IMR-90 (cell line): ENCODE measurements at regions not wholly inside any gene's neighbourhood (a gene's known extent, or its start where the extent isn't known, plus 50 kb on each side); places are given as distances from the start of the nearest gene placed in this dataset.

Experiments used
- ATAC-seq: fragments of 200-7000 bp; cut with Tn5 transposase; 2 replicates; pipeline ENCODE4 v1.9.1; 2020; ENCODE audit warnings: low read depth, mild to moderate bottlenecking, moderate library complexity
- BruUV-seq: library from RNA; stranded (reverse); fragments of 400-500 nt; replicated peaks from 2 replicates; lab custom pipeline; 2021; lab: Mats Ljungman, UMichigan
- CTCF ChIA-PET: fragments of 300-600 bp; formaldehyde crosslinking; extraction: SDS; loops from one replicate; lab custom pipeline; 2021; ENCODE audit warnings: antibody characterized with exemption; lab: Yijun Ruan, JAX
- POLR2A ChIA-PET: fragments of 300-600 bp; sonication (Branson Sonifier 250); formaldehyde crosslinking; loops from one replicate; lab custom pipeline; 2022; ENCODE audit warnings: antibody characterized with exemption; ENCODE audit not compliant: unreplicated experiment; lab: Charles Lee
- DNase-seq: peaks from one replicate; pipeline ENCODE4 v3.0.0; 2013
- H2AFZ ChIP-seq: replicated peaks from 2 replicates; pipeline ENCODE3; 2013; ENCODE audit warnings: low read length, mild to moderate bottlenecking; ENCODE audit not compliant: poor library complexity
- H2AK5ac ChIP-seq: 2 replicates; pipeline ENCODE4 v1.6.1; 2013; ENCODE audit warnings: low read depth, low read length, inconsistent platforms
- H2AK9ac ChIP-seq: replicated peaks from 2 replicates; pipeline ENCODE3; 2013; ENCODE audit warnings: mild to moderate bottlenecking, low read depth, low read length, moderate library complexity; ENCODE audit not compliant: poor library complexity
- H2BK120ac ChIP-seq: 2 replicates; pipeline ENCODE4 v1.6.1; 2013; ENCODE audit warnings: low read depth, low read length, inconsistent platforms
- H2BK15ac ChIP-seq: 3 replicates; pipeline ENCODE4 v1.6.1; 2013; ENCODE audit warnings: low read depth, low read length, inconsistent platforms
- H2BK20ac ChIP-seq: 2 replicates; pipeline ENCODE4 v1.6.1; 2013; ENCODE audit warnings: low read depth, mild to moderate bottlenecking, inconsistent platforms, low read length, moderate library complexity
- H2BK5ac ChIP-seq: 2 replicates; pipeline ENCODE4 v1.6.1; 2013; ENCODE audit warnings: mild to moderate bottlenecking, low read depth, low read length, inconsistent platforms; ENCODE audit not compliant: poor library complexity, severe bottlenecking
- H3K14ac ChIP-seq: replicated peaks from 2 replicates; pipeline ENCODE4 v1.6.1; 2013; ENCODE audit warnings: low read depth, low read length, inconsistent platforms
- H3K18ac ChIP-seq: 2 replicates; pipeline ENCODE4 v1.6.1; 2013; ENCODE audit warnings: low read depth, low read length, control low read depth
- H3K23ac ChIP-seq: 2 replicates; pipeline ENCODE4 v1.6.1; 2013; ENCODE audit warnings: low read depth, low read length, inconsistent platforms
- H3K27ac ChIP-seq: 2 replicates; pipeline ENCODE4 v1.5.1; 2013; ENCODE audit warnings: mild to moderate bottlenecking, control low read depth, low read length; ENCODE audit not compliant: insufficient read depth
- H3K27me3 ChIP-seq: 2 replicates; pipeline ENCODE4 v1.6.1; 2013; ENCODE audit warnings: low read length; ENCODE audit not compliant: control insufficient read depth, insufficient read depth
- H3K36me3 ChIP-seq: 2 replicates; pipeline ENCODE4 v1.6.1; 2013; ENCODE audit warnings: low read length, mixed read lengths; ENCODE audit not compliant: control insufficient read depth, insufficient read depth
- H3K4ac ChIP-seq: 2 replicates; pipeline ENCODE4 v1.6.1; 2013; ENCODE audit warnings: low read depth, low read length, inconsistent platforms
- H3K4me1 ChIP-seq: 2 replicates; pipeline ENCODE4 v1.6.1; 2013; ENCODE audit warnings: low read length, mixed read lengths; ENCODE audit not compliant: control insufficient read depth, insufficient read depth
- H3K4me2 ChIP-seq: 2 replicates; pipeline ENCODE4 v1.6.1; 2013; ENCODE audit warnings: low read depth, mild to moderate bottlenecking, control low read depth, low read length, moderate library complexity
- H3K4me3 ChIP-seq: 2 replicates; pipeline ENCODE4 v1.5.1; 2013; ENCODE audit warnings: low read depth, mild to moderate bottlenecking, control low read depth, low read length, moderate library complexity; ENCODE audit not compliant: insufficient read depth
- H3K56ac ChIP-seq: 2 replicates; pipeline ENCODE4 v1.6.1; 2013; ENCODE audit warnings: low read length, inconsistent platforms; ENCODE audit not compliant: insufficient read depth; ENCODE audit errors: extremely low read depth
- H3K79me1 ChIP-seq, 2 experiments: 2 replicates each; pipeline ENCODE4 v1.6.1; 2013; ENCODE audit warnings: low read length in 2 of 2, inconsistent platforms in 1 of 2, low read depth in 1 of 2
- H3K9ac ChIP-seq: 2 replicates; pipeline ENCODE4 v1.6.1; 2013; ENCODE audit warnings: low read depth, low read length, control low read depth
- H3K9me1 ChIP-seq: 2 replicates; pipeline ENCODE4 v1.6.1; 2013; ENCODE audit warnings: low read length, inconsistent platforms; ENCODE audit not compliant: insufficient read depth
- H3K9me3 ChIP-seq: 2 replicates; pipeline ENCODE4 v1.6.1; 2013; ENCODE audit warnings: low read length; ENCODE audit not compliant: control insufficient read depth, insufficient read depth
- H4K20me1 ChIP-seq: 2 replicates; pipeline ENCODE4 v1.6.1; 2013; ENCODE audit warnings: low read length, inconsistent platforms; ENCODE audit not compliant: insufficient read depth
- H4K5ac ChIP-seq: 2 replicates; pipeline ENCODE4 v1.6.1; 2013; ENCODE audit warnings: mild to moderate bottlenecking, low read depth, low read length, control low read depth
- H4K8ac ChIP-seq, 2 experiments: 2 replicates each; pipeline ENCODE4 v1.6.1; 2013; ENCODE audit warnings: low read depth in 2 of 2, low read length in 2 of 2, control low read depth in 1 of 2, inconsistent platforms in 1 of 2
- H4K91ac ChIP-seq: 2 replicates; pipeline ENCODE4 v1.6.1; 2013; ENCODE audit warnings: low read depth, low read length, inconsistent platforms; ENCODE audit not compliant: insufficient read depth
- ELK1 ChIP-seq: fragments of 150-350 bp; IDR thresholded peaks from 2 replicates; pipeline ENCODE4 v1.6.1; 2016; ENCODE audit warnings: low read depth, mild to moderate bottlenecking, low read length, moderate library complexity, borderline replicate concordance
- FOS ChIP-seq: fragments of 150-350 bp; IDR thresholded peaks from 2 replicates; pipeline ENCODE4 v1.6.1; 2016; ENCODE audit warnings: low read depth, low read length
- MAFK ChIP-seq: IDR thresholded peaks from 2 replicates; pipeline ENCODE4 v1.6.1; 2012; ENCODE audit warnings: low read depth, low read length, improper control_type of control experiment
- MAZ ChIP-seq: IDR thresholded peaks from 2 replicates; pipeline ENCODE4 v1.6.1; 2012; ENCODE audit warnings: low read depth, mild to moderate bottlenecking, low read length, improper control_type of control experiment, moderate library complexity, borderline replicate concordance
- NFE2L2 ChIP-seq: fragments of 150-350 bp; IDR thresholded peaks from 2 replicates; pipeline ENCODE4 v1.6.1; 2016; ENCODE audit warnings: low read depth, mild to moderate bottlenecking, low read length
- POLR2A ChIP-seq: IDR thresholded peaks from 2 replicates; pipeline ENCODE4 v1.6.1; 2012; ENCODE audit warnings: mild to moderate bottlenecking, low read depth, low read length
- RCOR1 ChIP-seq: IDR thresholded peaks from 2 replicates; pipeline ENCODE4 v1.6.1; 2012; ENCODE audit warnings: mild to moderate bottlenecking, low read length, improper control_type of control experiment; ENCODE audit not compliant: insufficient replicate concordance
- WGBS, 2 experiments: methylation state at CpG; one replicate each; pipeline versions ENCODE4 v1.1.5 to v1.1.7; 2013; ENCODE audit warnings: missing lambda C conversion rate in 2 of 2; ENCODE audit not compliant: insufficient read length in 1 of 2; ENCODE audit errors: extremely low coverage in 2 of 2; 5-methylcytosine and 5-hydroxymethylcytosine counted together
- dilution Hi-C: fragments of 300-500 bp; cut with HindIII; formaldehyde crosslinking; loops from one replicate; pipeline ENCODE4 v1.14.3; 2018; ENCODE audit warnings: low sequenced_read_pairs; ENCODE audit not compliant: unreplicated experiment
- in situ Hi-C: fragments of 300-500 bp; cut with MboI; formaldehyde crosslinking; loops from 3 replicates; pipeline ENCODE4 v1.14.3; 2019; ENCODE audit warnings: low sequenced_read_pairs, inconsistent platforms, mixed read lengths
- intact Hi-C: fragments of 100-400 bp; cut with micrococcal nuclease; formaldehyde crosslinking; loops from 2 replicates; pipeline ENCODE4 v1.10.0; 2022

- ATAC-seq: no peak
- no peaks in the 10 kb centered on the region for H3K9me3 ChIP-seq
- TF ChIP-seq NFE2L2 (no peak), POLR2A (no peak), ELK1 (no peak), RCOR1 (no peak), MAFK (no peak), FOS (no peak), MAZ (no peak)
- H3K27ac ChIP-seq: no peak overlapping the region
- H3K4me1 ChIP-seq: no peaks in the 10 kb centered on the region
- ChIA-PET CTCF (no interaction called here), POLR2A (no interaction called here)
- H2BK5ac ChIP-seq: no peak overlapping the region
- dilution Hi-C loops (no loop called here), in situ Hi-C loops (no loop called here), intact Hi-C loops (no loop called here)
- no peak overlapping the region for H2AFZ ChIP-seq
- H2AK9ac ChIP-seq: no peak overlapping the region
- H4K20me1 ChIP-seq: no peaks in the 10 kb centered on the region
- no peak overlapping the region for H4K8ac ChIP-seq
- H2BK15ac ChIP-seq: no peak overlapping the region
- WGBS, 2 experiments: 100% methylated on average over 1 of the region's 6 CpGs; no CpG with 5 or more reads in 1 of the 2 experiments
- H3K9me1 ChIP-seq: no peaks in the 10 kb centered on the region
- no peak overlapping the region for H3K4ac ChIP-seq
- H3K18ac ChIP-seq: no peak overlapping the region
- no peak overlapping the region for H2BK20ac ChIP-seq
- H4K5ac ChIP-seq: no peak overlapping the region
- H3K4me3 ChIP-seq: no peak overlapping the region
- DNase-seq: no peak
- H2AK5ac ChIP-seq: no peak overlapping the region
- BruUV-seq: no TSS peak
- peaks cover 11% of the 10 kb centered on the region for H3K27me3 ChIP-seq
- H3K9ac ChIP-seq: no peak overlapping the region
- H3K36me3 ChIP-seq: no peaks in the 10 kb centered on the region
- H3K14ac ChIP-seq: no peak overlapping the region
- no peak overlapping the region for H2BK120ac ChIP-seq
- H3K79me1 ChIP-seq: no peaks in the 10 kb centered on the region
- H3K23ac ChIP-seq: no peak overlapping the region
- no peak overlapping the region for H3K56ac ChIP-seq
- no peak overlapping the region for H4K91ac ChIP-seq
- no peak overlapping the region for H3K4me2 ChIP-seq
Observed at GRCh38 chr3:189094539-189094938, 77.2 kb upstream of the TPRG1 start.
